ENCODE measurements at regions not wholly inside any gene's neighbourhood (a gene's known extent, or its start where the extent isn't known, plus 50 kb on each side); places are given as distances from the start of the nearest gene placed in this dataset.
"Not testable (repeated sequence)": the region's sequence is repeated elsewhere in the genome, so short reads cannot be mapped to it uniquely, and the experiment has no call there.

DNA sequence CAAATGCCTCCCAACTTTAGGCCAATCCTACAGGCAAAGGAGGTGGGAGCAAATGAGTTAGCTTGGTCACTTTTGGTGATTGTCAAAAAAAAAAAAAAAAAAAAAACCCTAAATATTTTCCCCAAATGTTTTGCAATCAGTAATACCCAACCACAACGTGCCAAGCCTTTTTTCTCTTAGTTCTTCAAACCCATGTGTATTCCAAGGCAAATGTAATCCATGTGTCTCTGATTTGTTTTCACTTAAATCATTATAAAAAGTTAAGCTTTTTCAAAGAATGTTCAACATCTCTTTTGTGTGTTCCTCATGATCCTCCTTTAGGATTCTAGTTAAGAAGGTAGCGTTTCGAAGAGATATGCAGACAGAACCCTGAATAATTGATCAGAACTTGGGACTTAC, 328.4 kb downstream of the PAPSS1 start:
- DNase-seq: no peak

GRCh38 chr4:107391009-107391629, 328.9 kb downstream of the PAPSS1 start:
- no peak for DNase-seq

- DNase-seq: no peak
Measured at GRCh38 chr4:107389965-107390364, 330.1 kb downstream of the PAPSS1 start.

DNA sequence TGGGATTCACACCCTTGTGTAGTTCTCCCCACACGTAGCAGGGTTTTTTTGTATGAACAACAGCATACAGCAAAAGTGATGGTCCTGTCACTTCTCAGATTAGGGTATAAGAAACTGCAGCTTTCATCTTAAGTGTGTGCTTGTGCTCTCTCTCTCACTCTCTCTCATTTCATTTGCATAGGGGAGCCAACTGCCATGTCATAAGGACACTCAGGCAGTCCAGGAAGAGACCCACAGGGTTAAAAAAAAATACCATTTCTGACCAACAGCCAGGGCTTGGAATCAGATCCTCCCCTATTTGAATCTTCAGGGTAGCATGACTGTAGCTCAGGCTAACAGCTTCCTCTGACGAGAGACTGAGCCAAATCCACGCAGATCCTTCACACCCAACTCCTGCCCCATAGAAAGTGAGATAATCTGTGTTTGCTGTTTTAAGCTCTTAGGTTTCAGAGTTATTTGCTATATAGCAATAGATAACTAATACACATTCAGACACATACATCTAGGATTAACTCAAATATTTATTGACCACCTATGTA, 331.2 kb downstream of the PAPSS1 start:
- DNase-seq: no peak

DNA sequence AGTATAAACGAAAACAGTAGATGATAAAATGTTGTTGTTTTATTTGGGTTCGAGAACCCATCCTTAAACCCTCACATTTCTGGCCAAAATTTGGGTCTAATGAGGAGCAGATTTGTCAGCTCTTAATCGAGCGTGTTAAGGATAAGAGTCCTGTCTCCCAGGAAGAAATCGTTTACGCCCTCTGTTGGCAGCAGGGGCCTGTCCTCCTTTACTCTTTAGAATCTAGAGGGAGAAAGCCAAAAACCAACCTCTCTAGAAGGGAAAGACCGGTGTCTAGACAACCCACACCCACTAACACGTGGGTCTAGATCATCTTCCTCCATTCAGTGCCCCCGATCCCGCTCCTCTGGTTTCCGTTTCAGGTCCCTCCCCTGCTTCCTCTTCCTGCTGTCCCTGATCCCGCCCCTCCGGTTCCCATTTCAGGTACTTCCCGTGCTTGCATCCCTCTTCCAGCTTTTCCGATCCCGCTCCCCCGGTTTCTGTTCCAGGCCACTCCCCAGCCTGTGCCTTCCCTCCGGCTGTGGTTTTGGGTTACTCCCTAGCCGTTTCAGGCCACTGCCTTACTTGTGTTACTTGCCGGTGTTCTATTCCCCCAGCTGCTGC, 339.1 kb downstream of the PAPSS1 start:
- no peak for DNase-seq

GRCh38 chr4:107380190-107380589, 339.8 kb downstream of the PAPSS1 start:
- no peak for DNase-seq

DNA sequence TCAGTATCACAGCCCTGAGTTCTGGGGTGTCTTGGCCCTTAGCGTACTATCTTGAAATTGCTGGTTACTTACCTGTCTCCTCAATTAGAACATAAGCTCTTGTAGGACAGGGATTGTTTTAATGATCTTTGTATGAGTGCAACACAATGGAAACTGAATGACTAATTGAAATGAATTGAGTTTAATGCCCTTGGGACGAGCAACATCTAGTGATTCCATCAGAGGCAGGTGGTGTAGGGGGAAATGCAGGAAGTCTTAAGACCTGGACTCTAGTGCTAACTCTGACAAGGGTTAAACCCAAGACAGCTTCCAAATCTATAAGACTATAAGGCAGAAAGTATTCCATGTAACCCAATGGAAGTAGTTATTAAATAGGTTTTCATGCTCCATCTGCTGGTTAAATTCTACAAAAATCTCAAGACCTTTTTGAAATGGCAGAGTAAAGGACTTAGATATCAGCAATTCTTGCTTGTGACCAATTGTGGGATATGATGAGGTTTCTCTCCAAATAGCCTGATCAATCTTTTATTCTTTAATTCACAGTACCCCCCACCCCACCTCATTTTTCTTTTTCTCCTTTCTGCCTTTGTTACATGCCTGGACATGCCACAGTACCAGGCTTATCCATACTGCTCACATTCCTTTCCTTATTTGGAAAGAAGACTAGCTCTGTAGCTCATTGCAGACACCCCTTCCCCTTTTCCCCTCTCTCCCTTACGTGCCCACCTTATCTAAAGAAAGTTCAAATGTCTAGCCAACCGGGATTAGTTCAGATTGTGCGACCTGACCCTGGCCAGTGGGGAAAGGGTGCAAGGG, 340.8 kb downstream of the PAPSS1 start:
- no peak for DNase-seq

DNA sequence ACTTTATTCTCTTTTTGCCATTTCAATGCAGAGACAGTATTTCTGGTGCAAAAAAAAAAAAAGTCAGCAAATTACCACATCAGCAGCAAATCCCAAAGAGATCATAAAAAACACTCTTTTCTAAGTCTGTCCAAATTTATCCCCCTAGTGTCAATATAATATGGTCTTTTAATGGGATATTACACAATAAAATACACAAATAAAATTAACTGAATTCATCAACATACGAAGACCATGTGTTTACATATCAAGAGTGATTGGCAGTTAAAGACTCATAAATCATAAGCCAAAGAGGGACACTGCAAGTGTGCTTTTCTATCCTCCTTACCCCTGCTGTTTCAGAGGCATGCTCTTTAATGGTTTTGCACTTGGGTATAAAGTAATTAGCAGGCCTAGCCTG, 340.2 kb upstream of the DKK2 start:
- DNase-seq: no peak

DNA sequence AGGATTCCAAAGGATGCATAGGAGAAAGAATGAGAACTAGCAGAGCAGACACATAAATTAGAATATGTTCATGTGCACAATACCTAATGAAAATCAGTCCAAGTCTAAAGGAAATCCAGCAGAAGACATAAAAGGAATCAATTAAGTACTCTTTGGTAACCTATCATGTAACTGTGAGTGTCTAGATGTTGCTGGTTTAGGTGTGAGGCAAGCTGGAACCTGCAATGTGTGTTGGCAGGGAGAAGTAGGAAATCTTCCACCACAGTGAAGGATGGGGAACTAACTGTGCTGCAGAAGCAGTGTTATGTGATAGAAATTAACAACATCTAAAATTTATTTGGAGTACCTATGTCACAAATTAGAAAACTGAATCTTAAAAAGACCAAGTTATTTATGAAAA, 330.8 kb upstream of the DKK2 start:
- DNase-seq: no peak

- DNase-seq: no peak
Measured at GRCh38 chr4:107366016-107366735, 330.1 kb upstream of the DKK2 start.

DNA sequence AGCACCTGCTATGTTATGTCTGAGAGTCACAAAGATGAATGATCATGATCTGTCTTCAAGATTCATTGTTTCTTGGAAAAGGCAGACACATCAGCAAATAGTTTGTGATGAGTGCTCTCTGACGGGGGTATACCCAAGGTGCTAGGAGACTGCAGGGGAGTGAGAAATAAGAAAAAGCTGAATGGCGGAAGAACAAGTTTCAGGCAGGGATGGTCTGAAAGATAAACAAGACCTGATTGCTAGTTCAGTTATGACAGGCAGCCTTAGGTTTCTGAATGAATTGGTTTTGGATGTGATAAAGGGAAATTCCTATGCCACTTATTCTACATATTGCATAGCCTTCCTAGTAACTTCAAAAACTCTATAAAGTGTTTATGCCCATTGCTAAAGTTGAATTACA, 327.0 kb upstream of the DKK2 start:
- no peak for DNase-seq

DNA sequence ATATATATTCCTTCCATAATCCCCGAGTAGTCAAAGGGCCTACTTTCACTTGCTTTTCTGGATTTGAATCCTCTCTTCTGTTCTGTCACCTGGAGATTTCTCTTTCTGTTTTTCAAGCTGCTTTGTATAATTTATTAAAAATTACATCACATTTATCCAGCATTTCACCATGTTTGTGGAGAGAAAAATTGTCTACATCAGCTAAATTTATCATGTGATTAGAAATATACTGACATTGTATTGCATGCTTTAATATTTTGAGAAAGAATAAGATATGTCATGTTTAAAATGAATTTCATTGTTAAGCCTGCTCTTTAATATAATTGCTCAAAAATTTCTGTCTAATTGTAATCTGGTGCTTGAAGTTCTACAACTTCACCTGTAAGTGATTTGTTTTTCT, 323.1 kb upstream of the DKK2 start:
- no peak for DNase-seq

- DNase-seq: not testable (repeated sequence)
Measured at GRCh38 chr4:107354304-107354703, 318.2 kb upstream of the DKK2 start.

GRCh38 chr4:107351196-107351595, 315.1 kb upstream of the DKK2 start:
- DNase-seq: no peak

- DNase-seq: no peak
Measured at GRCh38 chr4:107349732-107350131, 313.6 kb upstream of the DKK2 start.

- DNase-seq: no peak
Measured at GRCh38 chr4:107349266-107349665, 313.2 kb upstream of the DKK2 start.

DNA sequence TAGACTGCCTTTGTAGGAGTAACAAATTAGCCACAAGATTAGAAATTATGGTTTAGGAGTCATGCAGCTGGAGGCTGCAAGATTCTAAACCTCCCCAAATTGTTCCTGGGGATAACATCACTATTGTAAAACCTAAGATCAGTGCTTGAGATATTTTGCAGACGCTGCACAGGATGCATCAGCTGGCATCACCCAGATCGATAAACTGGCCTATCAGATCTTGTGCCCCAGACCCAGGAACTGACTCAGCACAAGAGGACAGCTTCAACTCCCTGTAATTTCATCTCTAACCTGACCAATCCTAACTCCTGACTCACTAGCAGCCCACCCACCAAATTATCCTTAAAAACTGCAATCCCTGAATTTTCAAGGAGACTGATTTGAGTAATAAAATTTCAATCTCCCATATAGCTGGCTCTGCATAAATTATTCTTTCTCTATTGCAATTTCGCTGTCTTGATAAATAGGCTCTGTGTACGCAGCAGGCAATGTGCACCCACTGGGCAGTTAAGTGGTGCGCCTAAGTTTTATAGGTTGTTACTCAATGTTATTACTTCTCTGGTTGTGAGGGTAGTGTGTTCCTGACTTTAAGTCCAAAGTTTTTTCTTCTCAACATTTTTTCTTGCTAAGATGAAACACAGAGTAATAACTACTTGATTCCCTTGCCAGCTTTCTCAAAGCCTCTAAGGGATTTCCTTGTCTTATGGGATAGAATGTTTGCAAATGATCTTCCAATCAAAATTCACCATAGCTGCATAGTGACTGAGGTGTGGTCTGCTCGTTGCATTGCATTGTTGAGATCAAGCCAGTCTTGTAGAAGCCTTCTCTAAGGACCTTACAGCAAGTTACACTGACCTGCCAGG, 312.3 kb upstream of the DKK2 start:
- no peak for DNase-seq

GRCh38 chr4:107333518-107333917, 297.4 kb upstream of the DKK2 start:
- DNase-seq: no peak

DNA sequence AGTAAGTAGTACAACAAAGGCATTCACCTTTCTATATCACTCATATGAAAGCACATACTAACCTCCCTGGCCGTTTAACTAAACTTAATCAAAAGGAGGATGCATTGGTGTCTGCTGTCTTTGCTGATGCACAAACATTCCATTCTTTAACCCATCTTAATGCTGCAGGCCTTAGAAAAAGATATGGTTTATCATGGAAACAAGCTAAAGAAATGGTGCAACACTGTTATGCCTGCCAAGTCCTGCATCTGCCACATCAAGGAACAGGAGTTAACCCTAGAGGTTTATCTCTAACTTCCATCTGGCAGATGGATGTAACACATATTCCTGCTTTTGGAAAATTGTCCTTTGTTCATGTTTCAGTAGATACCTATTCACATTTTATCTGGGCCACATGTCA, 296.5 kb upstream of the DKK2 start:
- DNase-seq: not testable (repeated sequence)

GRCh38 chr4:107330916-107331315, 294.8 kb upstream of the DKK2 start:
- no peak for DNase-seq

GRCh38 chr4:107319386-107319785, 283.3 kb upstream of the DKK2 start:
- no peak for DNase-seq
